Testis (tissue), 2 donors: ENCODE measurements at regions not wholly inside any gene's neighbourhood (a gene's known extent, or its start where the extent isn't known, plus 50 kb on each side); places are given as distances from the start of the nearest gene placed in this dataset.

ENCODE experiments used
- POLR2A ChIP-seq: fragments of 450-650 bp; IDR thresholded peaks from one replicate; pipeline ENCODE4 v1.6.1; 2017; ENCODE audit warnings: antibody characterized with exemption, mild to moderate bottlenecking, moderate library complexity
- TF ChIP-seq, protein P1 (sequence below), 3 experiments: fragments of 450-650 bp in 2 of 3; fragments of 200-600 bp in 1 of 3; sonication (generic) in 1 of 3; IDR thresholded peaks; one replicate each; pipeline ENCODE4 v1.5.1; 2016 to 2019; ENCODE audit warnings: antibody characterized with exemption in 3 of 3, mild to moderate bottlenecking in 2 of 3, moderate library complexity in 1 of 3

DNA sequence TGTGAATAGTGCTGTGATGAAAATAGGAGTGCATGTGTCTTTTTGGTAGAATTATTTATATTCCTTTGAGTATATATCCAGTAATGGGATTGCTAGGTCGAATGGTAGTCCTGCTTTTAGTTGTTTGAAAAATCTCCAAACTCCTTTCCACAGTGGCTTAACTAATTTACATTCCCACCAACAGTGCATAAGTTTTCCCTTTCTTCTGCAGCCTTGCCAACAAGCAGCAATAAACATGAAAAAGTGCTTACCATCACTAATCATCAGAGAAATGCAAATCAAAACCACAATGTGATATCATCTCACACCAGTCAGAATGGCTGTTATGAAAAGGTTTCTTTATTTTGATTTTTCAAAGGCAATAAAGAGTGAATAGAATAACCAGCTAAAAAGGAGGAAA is 1105.9 kb downstream of the NAALADL2 start:
- no peak for TF ChIP-seq POLR2A
- TF ChIP-seq, protein P1, sequence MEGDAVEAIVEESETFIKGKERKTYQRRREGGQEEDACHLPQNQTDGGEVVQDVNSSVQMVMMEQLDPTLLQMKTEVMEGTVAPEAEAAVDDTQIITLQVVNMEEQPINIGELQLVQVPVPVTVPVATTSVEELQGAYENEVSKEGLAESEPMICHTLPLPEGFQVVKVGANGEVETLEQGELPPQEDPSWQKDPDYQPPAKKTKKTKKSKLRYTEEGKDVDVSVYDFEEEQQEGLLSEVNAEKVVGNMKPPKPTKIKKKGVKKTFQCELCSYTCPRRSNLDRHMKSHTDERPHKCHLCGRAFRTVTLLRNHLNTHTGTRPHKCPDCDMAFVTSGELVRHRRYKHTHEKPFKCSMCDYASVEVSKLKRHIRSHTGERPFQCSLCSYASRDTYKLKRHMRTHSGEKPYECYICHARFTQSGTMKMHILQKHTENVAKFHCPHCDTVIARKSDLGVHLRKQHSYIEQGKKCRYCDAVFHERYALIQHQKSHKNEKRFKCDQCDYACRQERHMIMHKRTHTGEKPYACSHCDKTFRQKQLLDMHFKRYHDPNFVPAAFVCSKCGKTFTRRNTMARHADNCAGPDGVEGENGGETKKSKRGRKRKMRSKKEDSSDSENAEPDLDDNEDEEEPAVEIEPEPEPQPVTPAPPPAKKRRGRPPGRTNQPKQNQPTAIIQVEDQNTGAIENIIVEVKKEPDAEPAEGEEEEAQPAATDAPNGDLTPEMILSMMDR (IDR thresholded peaks at IDR 0.05) = no peak
